Activated naive CD4-positive, alpha-beta T cell treated with Interleukin-2 at 50 U/mL for 16 hours (primary cell): ENCODE measurements at regions not wholly inside any gene's neighbourhood (a gene's known extent, or its start where the extent isn't known, plus 50 kb on each side); places are given as distances from the start of the nearest gene placed in this dataset.
"Not testable (repeated sequence)": the region's sequence is repeated elsewhere in the genome, so short reads cannot be mapped to it uniquely, and the experiment has no call there.

Source experiments
- DNase-seq: peaks from one replicate; pipeline ENCODE4 v3.0.0-alpha.2; 2020

DNA sequence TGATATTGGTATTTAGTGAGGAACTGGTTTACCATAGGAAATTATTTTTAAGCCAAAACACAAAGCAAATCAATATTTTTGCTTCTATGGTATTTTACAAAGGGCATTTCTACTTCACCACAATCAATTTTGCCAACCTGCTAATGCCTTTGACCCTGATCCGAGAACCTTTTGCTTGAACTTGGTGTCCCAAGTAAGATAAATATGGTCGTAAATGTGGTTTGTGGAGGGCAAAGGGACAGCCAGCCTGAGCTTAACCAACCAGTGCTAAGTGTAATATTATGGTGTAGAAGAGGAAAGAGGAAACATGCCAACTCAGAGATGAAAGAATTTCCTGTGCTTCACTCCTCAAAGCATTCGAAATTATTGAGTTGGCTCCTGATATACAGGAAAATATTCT is 148.4 kb downstream of the C3orf38 start:
- DNase-seq: no peak

DNA sequence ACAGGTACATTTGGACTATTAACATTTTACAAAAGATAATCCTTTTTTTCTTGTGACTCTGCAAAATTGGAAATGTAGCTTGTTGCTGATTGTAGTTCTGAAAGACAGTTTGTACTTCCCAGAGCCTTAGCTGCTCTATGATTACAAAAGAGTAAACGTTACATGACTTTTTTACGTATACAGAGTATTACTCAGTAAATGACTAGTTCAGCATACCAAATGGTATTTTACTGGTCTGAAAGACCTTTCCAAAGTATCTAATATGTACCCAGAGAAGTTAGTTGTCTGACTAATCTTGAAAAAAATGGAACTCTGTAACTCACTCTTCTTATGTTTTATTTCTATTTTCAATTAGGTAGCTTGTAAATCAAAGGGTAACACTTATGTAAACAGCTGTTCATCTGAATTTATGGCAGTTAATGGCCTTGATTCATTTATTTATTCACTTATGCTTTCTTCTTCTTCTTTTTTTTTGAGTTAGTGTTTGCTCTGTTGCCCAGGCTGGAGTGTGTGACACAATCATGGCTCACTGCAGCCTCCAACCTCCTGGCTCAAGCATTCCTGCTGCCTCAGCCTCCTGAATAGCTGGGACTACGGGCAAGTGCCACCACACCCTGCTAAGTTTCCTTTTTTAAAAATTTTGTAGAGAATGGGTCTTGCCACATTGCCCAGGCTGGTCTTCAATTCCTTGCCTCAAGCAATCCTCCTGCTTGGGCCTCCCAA is 151.7 kb downstream of the C3orf38 start:
- DNase-seq: no peak

DNA sequence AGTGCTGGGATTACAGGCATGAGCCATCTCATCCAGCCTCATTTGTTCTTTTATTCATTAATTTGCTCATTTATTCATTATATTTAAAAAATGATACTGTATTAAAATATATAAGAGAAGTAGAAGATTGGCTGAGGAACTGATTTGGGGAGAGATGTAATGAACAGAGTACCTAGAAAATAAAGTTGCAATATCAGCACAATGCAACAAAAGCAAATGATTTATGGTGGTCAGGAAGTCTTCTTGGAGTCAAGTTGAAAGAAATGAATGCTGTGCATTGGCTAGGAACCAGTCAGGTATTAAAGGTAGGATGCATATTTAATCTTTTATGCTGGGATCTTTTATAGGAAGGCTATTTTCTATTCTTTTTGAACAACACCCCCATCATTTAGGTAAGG is 152.2 kb downstream of the C3orf38 start:
- no peak for DNase-seq

DNA sequence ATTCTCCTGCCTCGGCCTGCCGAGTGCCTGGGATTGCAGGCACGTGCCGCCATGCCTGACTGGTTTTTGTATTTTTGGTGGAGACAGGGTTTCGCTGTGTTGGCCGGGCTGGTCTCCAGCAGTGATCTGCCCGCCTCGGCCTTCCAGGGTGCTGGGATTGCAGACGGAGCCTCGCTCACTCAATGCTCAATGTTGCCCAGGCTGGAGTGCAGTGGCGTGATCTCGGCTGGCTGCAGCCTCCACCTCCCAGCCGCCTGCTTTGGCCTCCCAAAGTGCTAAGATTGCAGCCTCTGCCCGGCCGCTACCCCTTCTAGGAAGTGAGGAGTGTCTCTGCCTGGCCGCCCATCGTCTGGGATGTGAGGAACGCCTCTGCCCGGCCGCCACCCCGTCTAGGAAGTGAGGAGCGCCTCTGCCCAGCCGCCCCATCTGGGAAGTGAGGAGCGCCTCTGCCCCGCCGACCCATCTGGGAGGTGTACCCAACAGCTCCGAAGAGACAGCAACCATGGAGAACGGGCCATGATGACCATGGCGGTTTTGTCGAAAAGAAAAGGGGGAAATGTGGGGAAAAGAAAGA is 153.7 kb downstream of the C3orf38 start:
- DNase-seq: not testable (repeated sequence)

DNA sequence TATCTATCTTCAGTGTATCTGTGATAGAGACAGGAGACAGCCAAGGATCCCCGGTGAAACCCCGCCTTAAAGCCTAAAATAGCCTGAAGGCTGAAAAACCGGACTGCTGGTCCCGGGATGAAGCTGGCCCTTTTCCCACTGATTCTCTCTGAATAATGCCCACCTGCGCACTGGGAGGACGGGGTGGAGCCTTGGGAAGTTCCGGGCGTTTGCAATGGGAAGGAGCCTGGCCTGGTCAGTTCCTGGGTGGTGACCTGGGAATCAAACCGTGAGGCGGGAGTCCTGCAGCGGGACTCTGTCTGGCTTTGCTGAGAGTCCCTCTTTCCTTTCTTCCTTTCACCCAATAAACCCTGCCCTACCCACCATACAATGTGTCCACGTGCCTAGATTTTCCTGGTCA is 157.9 kb downstream of the C3orf38 start:
- no peak for DNase-seq

DNA sequence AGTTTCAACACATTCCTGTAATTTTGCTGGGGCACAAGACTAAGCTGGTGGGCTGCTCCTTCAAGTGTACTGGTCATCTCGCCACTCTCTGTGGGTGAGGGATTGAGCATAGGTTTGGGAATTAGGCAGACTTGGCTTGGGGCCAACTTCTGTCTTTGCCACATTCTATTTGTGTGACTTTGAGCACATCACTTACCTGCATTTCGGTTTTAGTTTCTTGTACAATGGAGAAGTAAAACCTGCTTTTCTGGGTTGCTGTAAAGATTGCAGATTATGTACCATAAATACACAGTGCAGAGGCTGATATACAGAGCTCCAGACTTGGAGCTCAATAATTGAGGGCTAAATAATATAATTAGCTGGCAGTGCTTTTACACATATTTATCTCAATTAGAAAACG is 162.1 kb downstream of the C3orf38 start:
- DNase-seq: no peak

DNA sequence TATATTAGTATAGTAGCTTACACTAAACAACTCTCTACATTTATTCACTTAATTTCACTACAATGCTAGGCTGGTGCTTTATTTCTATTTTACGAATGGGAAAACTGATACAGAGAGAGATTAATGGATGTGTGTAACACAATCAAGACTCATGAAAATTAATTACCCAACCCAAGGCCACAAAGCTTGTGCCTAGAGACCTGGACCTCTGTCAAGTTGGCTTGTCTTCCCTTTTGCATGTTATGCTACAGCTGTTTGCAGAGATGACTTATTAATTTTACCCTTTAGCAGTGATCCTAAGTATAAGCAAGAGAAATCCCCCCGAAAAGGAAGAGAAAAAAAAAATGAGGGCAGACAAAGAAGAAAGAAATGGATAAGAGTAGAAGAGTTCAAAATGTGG is 162.5 kb downstream of the C3orf38 start:
- DNase-seq: no peak

DNA sequence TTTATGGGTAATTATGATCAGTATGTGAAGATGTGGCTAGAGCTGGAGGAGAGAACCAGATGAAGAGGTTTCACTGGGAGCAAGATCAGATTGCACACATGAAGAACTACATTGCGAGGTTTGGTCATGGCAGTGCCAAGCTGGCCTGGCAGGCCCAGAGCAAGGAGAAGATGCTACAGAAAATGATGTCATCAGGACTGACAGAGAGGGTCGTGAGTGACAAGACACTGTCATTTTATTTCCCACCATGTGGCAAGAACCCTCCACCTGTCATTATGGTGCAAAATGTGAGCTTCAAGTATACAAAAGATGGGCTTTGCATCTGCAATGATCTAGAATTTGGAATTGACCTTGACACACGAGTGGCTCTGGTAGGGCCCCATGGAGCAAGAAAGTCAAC is 168.3 kb downstream of the C3orf38 start:
- no peak for DNase-seq

DNA sequence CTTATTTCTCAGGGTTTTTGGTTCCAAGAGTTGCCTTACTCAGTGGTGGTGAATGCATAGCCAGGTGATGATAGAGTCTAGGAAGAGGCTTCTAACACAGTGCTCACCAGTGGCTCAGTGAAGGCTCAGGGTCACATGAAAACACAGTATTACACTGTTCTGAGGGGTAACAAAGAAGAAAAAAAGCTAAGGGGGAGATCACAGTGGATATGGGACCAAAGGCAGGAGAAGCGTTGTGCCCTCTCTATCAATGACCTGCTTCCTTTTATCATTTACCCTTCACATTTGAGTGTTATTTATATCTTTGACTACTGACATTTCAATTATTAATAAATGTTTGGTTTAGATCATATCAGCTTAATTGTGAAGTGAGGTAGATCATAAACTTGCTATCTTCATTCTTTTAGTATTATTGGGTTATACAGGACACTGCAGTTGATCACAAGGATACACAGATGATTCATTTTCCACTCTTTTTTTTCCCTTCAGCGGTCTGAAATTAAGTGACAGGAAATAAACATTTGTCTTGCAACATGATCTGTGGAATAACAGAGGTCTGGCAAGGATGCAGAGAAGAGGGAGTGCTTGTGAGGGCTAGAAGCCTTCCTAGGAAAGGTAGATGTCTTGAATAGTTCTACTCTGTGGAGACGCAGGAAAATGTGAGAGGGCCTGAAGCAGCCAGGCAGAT is 171.7 kb downstream of the C3orf38 start:
- DNase-seq: no peak

DNA sequence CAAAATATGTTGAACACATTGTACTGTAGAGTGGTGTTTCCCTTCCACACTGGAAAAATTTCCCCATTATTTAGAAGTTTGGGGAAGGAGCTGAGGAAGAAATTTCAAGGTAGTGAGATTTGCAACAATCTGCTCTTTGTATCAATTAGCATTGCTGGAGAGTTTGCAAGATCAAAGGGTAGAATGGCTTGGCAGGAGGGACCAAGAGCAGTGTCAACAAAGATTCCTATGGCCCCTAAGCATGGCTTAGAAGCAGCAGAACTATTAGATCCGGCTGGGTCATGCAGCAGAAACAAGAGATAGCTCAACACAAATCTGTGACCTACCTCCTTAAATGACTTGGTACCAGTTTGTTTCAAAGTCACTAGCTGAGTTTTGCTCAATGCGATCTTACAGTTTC is 175.0 kb downstream of the C3orf38 start:
- DNase-seq: no peak

DNA sequence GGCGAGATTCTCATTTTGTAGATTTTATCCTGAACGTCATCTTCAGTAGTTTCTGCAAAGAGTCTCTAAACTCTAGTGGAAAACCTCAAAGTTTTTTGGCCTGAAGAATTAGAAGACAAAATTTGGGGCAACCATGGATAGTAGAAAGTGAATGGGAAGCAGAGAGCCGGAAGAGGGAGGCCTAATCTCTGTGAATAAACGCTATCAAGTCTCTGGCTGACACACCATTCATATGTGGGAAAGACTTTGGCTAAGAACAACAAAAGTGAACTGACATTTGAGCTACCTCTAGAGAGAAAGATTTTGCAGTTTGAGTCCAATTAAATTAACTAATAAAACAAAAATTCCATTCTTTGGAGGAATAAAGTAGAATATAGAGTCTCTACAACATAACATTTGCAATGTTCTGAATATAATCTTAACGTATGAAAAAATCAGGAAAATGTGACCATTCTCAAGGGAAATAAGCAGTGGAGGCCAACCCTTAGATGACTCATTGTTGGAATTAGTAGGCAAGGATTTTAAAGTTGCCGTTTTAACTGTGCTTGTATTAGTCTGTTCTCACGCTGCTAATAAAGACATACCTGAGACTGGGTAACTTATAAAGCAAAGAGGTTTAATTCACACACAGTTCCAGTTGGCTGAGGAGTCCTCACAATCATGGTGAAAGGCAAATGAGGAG is 184.6 kb downstream of the C3orf38 start:
- DNase-seq: no peak

DNA sequence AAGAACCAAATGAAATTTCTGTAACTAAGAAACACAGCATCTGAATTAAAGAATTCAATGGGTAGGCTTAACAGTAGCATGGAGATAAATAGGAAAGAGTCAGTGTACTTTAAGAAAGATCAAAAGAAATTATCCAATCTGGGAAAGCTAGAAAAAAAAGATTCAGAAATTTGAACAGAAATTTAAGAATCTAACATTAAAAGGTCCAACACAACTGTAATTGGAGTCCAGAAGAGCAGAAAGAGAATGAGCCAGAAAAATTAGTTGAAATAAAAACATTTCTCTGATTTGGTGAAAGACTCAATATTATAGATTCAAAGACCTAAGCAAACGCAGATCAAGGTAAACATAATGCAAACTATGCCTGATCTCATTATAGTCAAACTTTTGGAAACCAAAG is 187.1 kb downstream of the C3orf38 start:
- DNase-seq: no peak

DNA sequence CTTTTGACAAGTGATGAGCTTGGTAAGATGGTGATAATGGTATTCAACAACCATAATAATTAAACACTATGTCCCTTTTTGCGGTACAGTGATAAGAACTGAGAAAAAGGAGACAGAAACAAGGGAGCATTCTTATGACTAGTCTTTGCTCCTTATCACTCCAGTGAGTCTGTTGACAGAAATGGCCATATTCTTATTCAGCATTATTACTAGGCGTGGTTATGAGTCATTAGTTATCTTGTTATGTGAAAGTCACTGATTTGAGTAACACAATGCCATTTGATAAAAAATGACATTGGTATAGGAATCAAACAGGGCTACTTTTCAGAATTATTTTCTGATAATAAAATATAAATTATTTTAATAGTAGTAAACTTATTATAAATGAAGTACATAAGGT is 193.5 kb downstream of the C3orf38 start:
- no peak for DNase-seq

DNA sequence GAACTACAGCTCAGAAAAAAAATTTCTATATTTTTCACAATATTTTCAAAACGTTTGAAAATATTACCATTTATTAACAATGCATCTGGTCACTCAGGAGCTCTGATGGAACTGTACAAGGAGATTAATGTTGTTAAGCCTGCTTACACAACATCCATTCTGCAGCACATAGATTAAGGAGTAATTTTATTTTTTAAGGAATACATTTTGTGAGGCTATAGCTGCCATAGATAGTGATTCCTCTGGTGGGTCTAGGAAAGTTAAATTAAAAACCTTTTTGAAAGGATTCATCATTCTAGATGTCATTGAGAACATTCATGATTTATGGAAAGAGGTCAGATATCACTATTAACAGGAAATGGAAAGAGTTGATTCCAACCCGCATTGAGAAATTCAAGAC is 196.9 kb downstream of the C3orf38 start:
- no peak for DNase-seq

DNA sequence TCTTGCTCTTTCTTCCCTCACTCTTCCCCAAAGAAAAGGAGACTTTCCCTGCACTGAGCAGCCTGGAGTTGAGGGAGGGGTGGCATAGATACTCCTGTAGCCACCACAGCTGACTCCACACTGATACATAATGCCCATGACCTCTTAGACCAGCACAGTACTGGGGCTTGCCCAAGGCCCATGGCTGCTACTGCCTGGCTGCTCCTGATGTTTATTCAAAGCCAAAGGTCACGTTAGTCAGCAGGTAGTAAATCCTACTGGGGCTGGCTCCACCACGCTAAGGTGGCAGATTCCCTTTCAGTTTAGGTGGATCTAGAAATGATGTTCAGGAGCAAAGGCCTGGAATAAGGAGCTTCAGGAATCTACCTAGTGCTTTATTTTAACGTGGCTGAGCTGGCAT is 212.7 kb downstream of the C3orf38 start:
- DNase-seq: no peak

DNA sequence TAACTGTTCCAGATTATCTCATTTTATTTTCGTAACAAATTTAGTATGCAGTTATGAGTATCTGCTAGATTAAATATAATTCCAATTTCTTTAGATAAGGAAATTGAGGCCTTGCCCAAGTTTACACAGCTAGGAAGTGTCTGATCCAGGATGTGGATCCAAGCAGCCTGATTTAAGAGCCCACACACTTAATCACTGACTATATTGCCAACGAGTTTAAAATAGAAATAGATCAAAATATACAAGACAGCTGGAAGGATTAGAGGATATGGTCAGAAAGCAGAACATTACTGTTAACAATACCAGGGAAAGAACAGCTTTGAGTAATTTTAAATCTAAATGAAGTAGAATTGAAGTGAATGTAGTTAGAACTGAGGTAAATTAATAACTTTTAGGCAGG is 215.2 kb downstream of the C3orf38 start:
- DNase-seq: no peak

DNA sequence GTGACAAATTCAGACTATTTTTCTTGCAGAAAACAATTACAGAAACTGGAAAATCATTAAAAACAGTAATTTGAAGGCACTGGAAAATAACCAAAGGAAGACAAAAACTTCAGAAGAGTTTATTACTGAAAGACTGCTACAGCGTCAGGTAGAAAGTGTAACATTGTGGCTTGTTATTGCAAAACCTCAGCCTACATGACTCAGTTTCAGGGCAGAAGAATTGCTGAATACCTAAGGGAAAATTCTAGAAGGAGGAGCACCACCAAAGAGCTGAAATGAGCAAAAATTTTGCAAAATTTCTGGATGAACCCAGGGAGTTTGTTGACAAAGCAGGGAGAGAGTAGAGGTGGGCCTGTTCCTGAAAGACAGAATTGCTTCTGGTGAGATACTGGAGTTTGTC is 219.6 kb downstream of the C3orf38 start:
- no peak for DNase-seq

DNA sequence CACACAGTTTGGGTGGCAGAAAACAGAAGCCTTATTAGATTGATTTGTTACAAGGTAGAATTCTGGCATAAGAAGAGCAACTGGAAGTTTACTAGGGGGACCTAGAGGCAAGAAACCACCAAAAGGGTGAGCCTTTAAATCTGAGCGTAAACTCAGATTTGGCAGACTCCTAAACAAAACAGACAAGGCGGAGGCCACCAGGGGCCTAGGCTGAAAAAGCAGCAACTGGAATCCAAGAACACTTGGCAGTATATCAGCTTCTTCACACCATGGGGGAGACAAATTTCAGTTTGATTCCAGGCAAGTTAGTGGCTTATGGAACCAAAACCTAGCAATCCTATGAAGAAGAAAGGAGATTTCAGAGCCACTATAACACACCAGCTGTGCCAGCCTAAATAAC is 220.0 kb downstream of the C3orf38 start:
- DNase-seq: no peak

DNA sequence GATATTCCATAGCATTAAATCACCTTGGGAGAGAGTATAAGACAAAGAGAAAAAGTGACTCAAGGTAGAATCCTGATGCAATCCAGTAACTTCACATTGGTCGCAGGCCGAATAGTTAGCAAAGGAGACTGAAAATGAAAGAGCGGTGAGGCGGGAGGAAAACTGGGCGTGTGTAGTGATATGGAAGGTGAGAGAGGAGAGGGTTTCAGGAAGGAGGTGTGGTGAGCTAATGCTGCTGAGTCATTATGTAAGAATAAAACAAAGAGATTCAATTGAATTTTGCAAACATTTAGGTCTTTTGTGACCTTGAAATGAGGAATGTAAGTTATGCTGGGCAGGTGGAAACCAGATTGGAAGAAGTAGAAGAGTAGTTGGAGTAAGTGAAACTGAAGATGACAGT is 235.3 kb downstream of the C3orf38 start:
- DNase-seq: peak; percentile 2

DNA sequence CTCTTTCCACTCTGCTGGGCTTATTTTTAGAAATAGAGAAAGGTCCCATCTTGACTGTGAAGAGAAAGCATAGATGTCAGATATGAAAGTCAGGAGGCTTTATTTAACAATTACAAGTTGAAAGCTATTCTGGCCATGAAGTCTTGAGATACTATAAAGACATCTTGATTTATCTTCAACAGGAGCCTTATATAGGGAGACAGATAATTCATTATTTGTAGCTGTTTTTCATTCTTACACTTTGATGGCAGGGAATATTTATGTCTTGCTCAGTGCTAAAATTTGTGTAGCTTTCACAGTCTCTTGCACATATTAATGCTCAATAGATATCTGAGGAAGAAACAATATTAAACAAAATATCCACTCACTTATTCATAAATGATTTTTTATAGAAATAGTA is 248.8 kb downstream of the C3orf38 start:
- no peak for DNase-seq

DNA sequence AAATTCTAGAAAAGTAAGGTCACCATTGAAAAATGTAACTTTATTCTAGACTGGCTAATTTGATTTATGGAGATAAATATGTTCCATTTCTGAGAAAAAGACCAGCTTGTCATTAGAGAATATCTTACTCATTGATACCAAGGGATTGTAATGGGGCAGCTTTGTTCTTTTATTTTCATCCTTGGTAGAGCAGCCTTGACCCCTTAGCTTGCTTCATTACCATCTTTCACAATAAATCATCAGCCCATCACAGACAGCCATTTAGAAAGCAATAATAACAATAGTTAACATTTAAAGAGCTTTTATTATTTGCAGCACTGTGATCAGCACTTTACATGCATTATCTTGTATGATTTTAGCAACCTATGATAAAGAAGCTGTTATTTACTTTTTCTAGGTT is 253.6 kb downstream of the C3orf38 start:
- DNase-seq: no peak

DNA sequence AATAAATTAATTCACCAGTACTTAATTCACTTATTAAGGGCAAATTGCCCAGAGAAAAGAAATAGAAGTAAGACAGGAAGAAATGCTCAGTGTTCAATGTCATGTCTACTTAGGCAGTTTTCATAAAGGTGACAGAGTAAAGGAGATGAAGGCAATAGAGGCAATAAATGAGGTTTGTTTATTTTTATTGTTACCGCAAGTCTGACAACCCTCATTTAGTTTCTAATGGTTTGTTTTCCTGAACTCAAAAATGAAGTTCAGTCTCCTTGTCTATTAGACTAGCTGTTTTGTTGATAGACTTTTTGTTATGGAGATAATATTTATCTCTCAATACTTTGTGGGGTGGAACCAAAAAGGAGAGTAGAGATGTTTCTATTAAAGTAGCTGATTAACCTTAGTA is 258.3 kb downstream of the C3orf38 start:
- DNase-seq: no peak

DNA sequence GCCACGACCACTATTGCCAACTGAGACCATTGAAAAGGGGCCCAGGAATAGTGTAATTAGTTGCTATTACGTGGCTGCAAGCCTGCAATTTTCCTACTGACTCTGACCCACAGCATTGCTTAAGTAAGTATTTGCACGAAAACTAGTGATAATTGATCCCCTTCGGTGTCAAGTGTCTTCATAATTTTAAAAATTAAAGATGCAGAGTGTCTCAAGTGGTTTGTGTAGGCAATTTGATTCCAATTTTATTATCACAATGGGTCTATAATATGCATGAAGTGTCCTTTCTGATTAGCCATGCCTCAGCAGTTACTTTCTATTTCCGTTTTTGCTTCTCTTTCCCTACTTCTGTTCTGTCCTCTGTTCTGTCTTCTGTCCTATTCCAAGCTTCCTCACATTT is 259.2 kb downstream of the C3orf38 start:
- DNase-seq: no peak

DNA sequence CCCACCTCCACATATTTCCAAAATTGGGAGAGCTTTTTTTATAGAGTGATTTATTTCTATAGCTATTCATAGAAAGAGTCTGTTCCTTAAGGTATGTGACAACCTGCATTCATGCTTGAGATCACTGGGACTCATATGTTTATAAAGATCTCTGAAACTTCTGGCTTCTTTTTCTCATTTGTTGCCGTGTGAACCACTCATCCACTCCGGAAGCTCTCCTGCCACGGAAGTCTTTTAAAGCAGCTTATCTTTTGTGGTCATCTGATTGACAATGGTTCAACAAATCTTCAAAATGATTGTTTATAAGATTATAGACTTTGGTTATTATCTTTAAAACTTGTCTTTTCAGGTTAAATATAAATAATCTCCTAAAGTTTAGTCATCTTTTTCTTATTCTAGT is 260.5 kb downstream of the C3orf38 start:
- no peak for DNase-seq
